ENCODE measurements at regions not wholly inside any gene's neighbourhood (a gene's known extent, or its start where the extent isn't known, plus 50 kb on each side); places are given as distances from the start of the nearest gene placed in this dataset.

DNA sequence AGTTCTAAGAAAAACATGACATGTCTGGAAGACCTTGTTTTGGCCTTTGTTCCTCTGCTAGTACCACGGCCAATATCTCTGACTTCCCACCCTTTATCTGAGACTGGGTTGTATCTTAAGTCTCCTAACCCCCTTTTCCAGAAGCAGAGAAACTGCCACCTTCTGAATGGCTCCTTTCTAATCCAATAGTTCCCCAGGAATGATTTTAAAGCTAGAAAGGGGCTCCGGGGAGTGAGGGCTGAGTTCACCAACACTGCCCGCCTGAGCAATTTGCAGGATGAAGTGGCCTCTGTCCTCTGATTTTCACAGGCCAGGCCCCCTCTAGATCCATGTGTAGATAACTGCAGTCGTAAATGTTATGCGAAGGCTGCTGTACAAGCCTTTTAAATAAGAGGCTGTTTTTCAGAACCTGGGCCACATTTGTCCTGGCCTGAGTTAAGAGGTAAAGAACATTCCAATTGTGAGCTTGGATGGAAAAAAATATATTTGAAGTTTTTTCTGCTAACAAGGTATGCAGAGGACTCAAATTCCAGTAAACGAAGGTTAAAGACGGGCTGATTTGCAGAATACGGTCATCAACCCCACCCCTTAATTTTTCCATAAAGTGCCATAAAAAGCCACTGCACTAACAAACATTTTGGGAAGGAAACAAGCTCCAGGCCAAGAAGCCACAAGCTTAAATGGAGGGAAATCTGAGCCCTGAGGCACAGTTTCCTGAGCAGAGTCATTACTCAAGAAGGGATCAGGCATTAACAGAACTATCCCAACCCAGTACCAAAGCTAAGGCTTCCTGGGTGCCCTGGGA is 117.0 kb upstream of the MAF start:
- no peaks in the 10 kb centered on the region for H3F3A ChIP-seq (ENCODE audit: control insufficient read depth, insufficient read depth)
- H3K36me3 ChIP-seq (ENCODE audit: control insufficient read depth, low read length): no peaks in the 10 kb centered on the region
- no peak overlapping the region for H3K4me3 ChIP-seq (ENCODE audit: low read length)
- no peak overlapping the region for H3K4me2 ChIP-seq (ENCODE audit: low read length)
- TF ChIP-seq EZH2phosphoT487 (IDR thresholded peaks at IDR 0.05; ENCODE audit: borderline replicate concordance, low read length): no peak
- TF ChIP-seq, protein P1, sequence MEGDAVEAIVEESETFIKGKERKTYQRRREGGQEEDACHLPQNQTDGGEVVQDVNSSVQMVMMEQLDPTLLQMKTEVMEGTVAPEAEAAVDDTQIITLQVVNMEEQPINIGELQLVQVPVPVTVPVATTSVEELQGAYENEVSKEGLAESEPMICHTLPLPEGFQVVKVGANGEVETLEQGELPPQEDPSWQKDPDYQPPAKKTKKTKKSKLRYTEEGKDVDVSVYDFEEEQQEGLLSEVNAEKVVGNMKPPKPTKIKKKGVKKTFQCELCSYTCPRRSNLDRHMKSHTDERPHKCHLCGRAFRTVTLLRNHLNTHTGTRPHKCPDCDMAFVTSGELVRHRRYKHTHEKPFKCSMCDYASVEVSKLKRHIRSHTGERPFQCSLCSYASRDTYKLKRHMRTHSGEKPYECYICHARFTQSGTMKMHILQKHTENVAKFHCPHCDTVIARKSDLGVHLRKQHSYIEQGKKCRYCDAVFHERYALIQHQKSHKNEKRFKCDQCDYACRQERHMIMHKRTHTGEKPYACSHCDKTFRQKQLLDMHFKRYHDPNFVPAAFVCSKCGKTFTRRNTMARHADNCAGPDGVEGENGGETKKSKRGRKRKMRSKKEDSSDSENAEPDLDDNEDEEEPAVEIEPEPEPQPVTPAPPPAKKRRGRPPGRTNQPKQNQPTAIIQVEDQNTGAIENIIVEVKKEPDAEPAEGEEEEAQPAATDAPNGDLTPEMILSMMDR (IDR thresholded peaks at IDR 0.05; ENCODE audit: low read depth, low read length, poor library complexity, severe bottlenecking): no peak
- no peaks in the 10 kb centered on the region for H3K4me1 ChIP-seq (ENCODE audit: control insufficient read depth, low read length)
- H4K20me1 ChIP-seq (ENCODE audit: control insufficient read depth, insufficient read depth, low read depth, low read length): no peaks in the 10 kb centered on the region
- H3K9me3 ChIP-seq (ENCODE audit: control insufficient read depth, insufficient read depth, low read length): no peaks in the 10 kb centered on the region
- H3K27me3 ChIP-seq (ENCODE audit: control insufficient read depth, low read length): no peaks in the 10 kb centered on the region
- H3K79me2 ChIP-seq (ENCODE audit: control insufficient read depth, low read length): no peaks in the 10 kb centered on the region
- H3K27ac ChIP-seq (ENCODE audit: low read depth, low read length): no peak overlapping the region
- H3K9me2 ChIP-seq (replicated peaks; ENCODE audit: control insufficient read depth, low read length): no peaks in the 10 kb centered on the region

DNA sequence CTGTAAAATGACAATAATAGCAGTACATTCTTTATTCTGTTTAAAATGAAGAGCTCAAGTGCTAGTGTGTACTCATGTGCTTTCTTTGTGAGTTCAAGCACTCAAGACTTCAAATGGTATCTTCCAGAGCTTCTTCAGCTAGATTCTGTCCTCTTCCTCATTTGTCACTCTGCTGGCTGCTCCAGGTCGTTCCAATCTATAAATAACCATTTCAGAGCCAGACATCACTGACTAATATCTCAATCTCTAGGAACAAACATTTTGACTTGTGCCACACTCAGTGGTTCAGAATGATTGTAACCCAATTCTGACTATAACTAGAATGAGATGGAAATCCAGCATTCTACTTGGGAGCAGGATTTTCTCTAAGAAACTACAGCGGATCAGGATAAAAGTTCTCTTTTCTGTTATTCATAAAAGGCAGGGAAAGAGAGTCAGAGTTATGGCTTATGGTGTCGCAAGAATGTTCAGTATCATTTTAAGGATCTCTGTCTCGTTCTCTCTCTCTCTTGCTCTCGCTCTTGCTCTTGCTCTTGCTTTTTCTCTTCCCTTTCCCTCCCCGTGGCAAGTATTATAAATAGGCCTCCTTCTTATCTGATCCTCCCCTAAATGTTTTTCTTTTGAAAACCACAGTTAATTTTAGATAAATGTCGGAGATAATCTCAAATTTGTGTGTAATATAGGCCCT is 116.3 kb upstream of the MAF start:
- H3K9me3 ChIP-seq (ENCODE audit: control insufficient read depth, insufficient read depth, low read length): no peaks in the 10 kb centered on the region
- no peak for TF ChIP-seq EZH2phosphoT487 (IDR thresholded peaks at IDR 0.05; ENCODE audit: borderline replicate concordance, low read length)
- TF ChIP-seq, protein P1 (IDR thresholded peaks at IDR 0.05; ENCODE audit: low read depth, low read length, poor library complexity, severe bottlenecking): no peak
- no peak overlapping the region for H3K4me3 ChIP-seq (ENCODE audit: low read length)

GRCh38 chr16:79715061-79715460 is 114.5 kb upstream of the MAF start:
- Histone ChIP-seq H3K36me3 (ENCODE audit: control insufficient read depth, low read length) (no peaks in the 10 kb centered on the region), H3K4me2 (ENCODE audit: low read length) (no peak overlapping the region), H3K4me3 (ENCODE audit: low read length) (no peak overlapping the region), H3K4me1 (ENCODE audit: control insufficient read depth, low read length) (no peaks in the 10 kb centered on the region), H3K27ac (ENCODE audit: low read depth, low read length) (no peak overlapping the region), H3K9me3 (ENCODE audit: control insufficient read depth, insufficient read depth, low read length) (no peaks in the 10 kb centered on the region), H3F3A (ENCODE audit: control insufficient read depth, insufficient read depth) (no peaks in the 10 kb centered on the region), H3K79me2 (ENCODE audit: control insufficient read depth, low read length) (no peaks in the 10 kb centered on the region), H4K20me1 (ENCODE audit: control insufficient read depth, insufficient read depth, low read depth, low read length) (no peaks in the 10 kb centered on the region), H3K9me2 (replicated peaks; ENCODE audit: control insufficient read depth, low read length) (no peaks in the 10 kb centered on the region), H3K27me3 (ENCODE audit: control insufficient read depth, low read length) (no peaks in the 10 kb centered on the region)
- TF ChIP-seq EZH2phosphoT487 (IDR thresholded peaks at IDR 0.05; ENCODE audit: borderline replicate concordance, low read length): no peak
- TF ChIP-seq, protein P1 (IDR thresholded peaks at IDR 0.05; ENCODE audit: low read depth, low read length, poor library complexity, severe bottlenecking): no peak

More for the DNA sequence above, 116.3 kb upstream of the MAF start:
- H3K27me3 ChIP-seq (ENCODE audit: control insufficient read depth, low read length): no peaks in the 10 kb centered on the region
- H3K9me2 ChIP-seq (replicated peaks; ENCODE audit: control insufficient read depth, low read length): no peaks in the 10 kb centered on the region
- no peak overlapping the region for H3K27ac ChIP-seq (ENCODE audit: low read depth, low read length)
- H3K36me3 ChIP-seq (ENCODE audit: control insufficient read depth, low read length): no peaks in the 10 kb centered on the region
- no peaks in the 10 kb centered on the region for H3F3A ChIP-seq (ENCODE audit: control insufficient read depth, insufficient read depth)
- H3K79me2 ChIP-seq (ENCODE audit: control insufficient read depth, low read length): no peaks in the 10 kb centered on the region
- no peaks in the 10 kb centered on the region for H3K4me1 ChIP-seq (ENCODE audit: control insufficient read depth, low read length)
- H4K20me1 ChIP-seq (ENCODE audit: control insufficient read depth, insufficient read depth, low read depth, low read length): no peaks in the 10 kb centered on the region
- no peak overlapping the region for H3K4me2 ChIP-seq (ENCODE audit: low read length)

Data from DOHH2 (cell line).